T-helper 2 cell treated with Interferon-gamma antibody and Interleukin-4, amounts not matched to agents 100 ng/mL and 5 ng/mL, for 36 hours (primary cell): ENCODE measurements at regions not wholly inside any gene's neighbourhood (a gene's known extent, or its start where the extent isn't known, plus 50 kb on each side); places are given as distances from the start of the nearest gene placed in this dataset.

Experiments
- intact Hi-C: fragments of 100-400 bp; cut with micrococcal nuclease; formaldehyde crosslinking; loops from one replicate; pipeline ENCODE4 v1.15.1; 2023

- intact Hi-C loops: loop anchor here (5.0 to 10.0 kb wide), 2 partner anchors 105 to 248 kb away; no protein-coding TSS in a partner anchor
These were observed 119.4 kb downstream of the MRPS6 start for GRCh38 chr21:34192646-34193285.

GRCh38 chr21:34195335-34195734, 122.0 kb downstream of the MRPS6 start:
- intact Hi-C loops: loop anchor here (5.0 to 10.0 kb wide), 4 partner anchors 38 to 278 kb away; partner anchors contain the start of gene ATP5PO

GRCh38 chr21:34196996-34197395, 123.6 kb downstream of the MRPS6 start:
- intact Hi-C loops: loop anchor here (5.0 to 10.0 kb wide), 4 partner anchors 40 to 280 kb away; partner anchors contain the start of gene ATP5PO

- intact Hi-C loops: loop anchor here (5.0 to 10.0 kb wide), 4 partner anchors 40 to 280 kb away; partner anchors contain the start of gene ATP5PO
These were observed 124.2 kb downstream of the MRPS6 start for GRCh38 chr21:34197561-34197960.

GRCh38 chr21:34198231-34199120, 125.1 kb downstream of the MRPS6 start:
- intact Hi-C loops: loop anchor here (2.0 to 10.0 kb wide), 5 partner anchors 41 to 281 kb away; partner anchors contain the start of gene ATP5PO

GRCh38 chr21:34199121-34199910, 125.9 kb downstream of the MRPS6 start:
- intact Hi-C loops: loop anchor here (2.0 to 10.0 kb wide), 5 partner anchors 42 to 282 kb away; partner anchors contain the start of gene ATP5PO

- intact Hi-C loops: loop anchor here (5.0 kb wide), 1 partner anchor 223 kb away; no protein-coding TSS in a partner anchor
These were observed 127.0 kb downstream of the MRPS6 start for GRCh38 chr21:34200288-34200905.

- intact Hi-C loops: loop anchor here (5.0 kb wide), 1 partner anchor 224 kb away; no protein-coding TSS in a partner anchor
These were observed 127.6 kb downstream of the MRPS6 start for GRCh38 chr21:34201001-34201400.

GRCh38 chr21:34201481-34201858, 128.1 kb downstream of the MRPS6 start:
- intact Hi-C loops: loop anchor here (5.0 kb wide), 1 partner anchor 224 kb away; no protein-coding TSS in a partner anchor

GRCh38 chr21:34202553-34203372, 129.4 kb downstream of the MRPS6 start:
- intact Hi-C loops: loop anchor here (5.0 kb wide), 1 partner anchor 225 kb away; no protein-coding TSS in a partner anchor

- intact Hi-C loops: loop anchor here (5.0 kb wide), 1 partner anchor 227 kb away; no protein-coding TSS in a partner anchor
These were observed 130.6 kb downstream of the MRPS6 start for GRCh38 chr21:34203851-34204420.

- intact Hi-C loops: loop anchor here (5.0 kb wide), 1 partner anchor 227 kb away; no protein-coding TSS in a partner anchor
These were observed 131.4 kb downstream of the MRPS6 start for GRCh38 chr21:34204481-34205439.

GRCh38 chr21:34205811-34206571, 132.6 kb downstream of the MRPS6 start:
- intact Hi-C loops: no loop called here

- intact Hi-C loops: no loop called here
These were observed 140.6 kb downstream of the MRPS6 start for GRCh38 chr21:34213959-34214358.

GRCh38 chr21:34215501-34215900, 142.1 kb downstream of the MRPS6 start:
- intact Hi-C loops: no loop called here

GRCh38 chr21:34215911-34216717, 142.7 kb downstream of the MRPS6 start:
- intact Hi-C loops: no loop called here

- intact Hi-C loops: no loop called here
These were observed 143.3 kb downstream of the MRPS6 start for GRCh38 chr21:34216718-34217032.
